NOMO-1 (cell line): ENCODE measurements at regions not wholly inside any gene's neighbourhood (a gene's known extent, or its start where the extent isn't known, plus 50 kb on each side); places are given as distances from the start of the nearest gene placed in this dataset.
"Not testable (repeated sequence)": the region's sequence is repeated elsewhere in the genome, so short reads cannot be mapped to it uniquely, and the experiment has no call there.

Experiments
- DNase-seq, 2 experiments: peaks; one replicate each; lab custom pipeline; 2025; ENCODE audit not compliant: unreplicated experiment in 2 of 2; lab: John Stamatoyannopoulos, UW

DNA sequence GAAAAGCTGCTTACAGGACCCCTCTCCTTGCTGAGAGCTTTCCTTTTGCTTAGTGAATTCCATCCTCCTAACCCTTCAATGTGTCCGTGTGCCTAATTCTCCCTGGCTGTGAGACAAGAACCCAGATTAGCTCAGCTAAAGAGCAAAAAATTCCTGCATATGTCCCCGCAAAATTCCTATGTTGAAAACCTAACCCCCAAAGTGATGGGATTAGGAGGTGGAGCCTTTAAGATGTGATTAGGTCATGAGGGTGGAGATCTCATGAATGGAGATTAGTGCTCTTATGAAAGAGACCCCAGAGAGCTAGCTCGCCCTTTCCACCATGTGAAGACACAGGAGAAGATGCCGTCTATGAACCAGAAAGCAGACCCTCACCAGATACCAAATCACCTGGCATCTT lies 503.0 kb upstream of the DIAPH2 start:
- no peak for DNase-seq

DNA sequence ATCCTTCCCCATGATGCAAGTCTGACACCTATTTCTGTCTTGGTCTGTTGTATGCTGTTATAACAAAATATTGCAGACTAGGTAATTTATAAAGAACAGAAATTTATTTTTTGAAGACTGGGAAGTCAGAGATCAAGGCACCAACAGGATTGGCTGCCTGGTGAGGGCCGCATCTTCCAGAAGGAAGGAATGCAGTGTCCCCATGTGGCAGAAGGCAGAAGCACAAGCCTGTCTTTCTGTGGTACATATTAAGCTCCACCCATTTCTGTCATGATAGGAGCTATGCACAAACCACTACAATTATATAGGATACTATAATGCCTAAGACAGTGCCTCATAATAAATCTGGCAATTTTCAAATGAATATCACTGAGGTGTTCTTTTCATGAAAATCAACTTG lies 502.3 kb upstream of the DIAPH2 start:
- DNase-seq, result peak; percentile 1 to 14

DNA sequence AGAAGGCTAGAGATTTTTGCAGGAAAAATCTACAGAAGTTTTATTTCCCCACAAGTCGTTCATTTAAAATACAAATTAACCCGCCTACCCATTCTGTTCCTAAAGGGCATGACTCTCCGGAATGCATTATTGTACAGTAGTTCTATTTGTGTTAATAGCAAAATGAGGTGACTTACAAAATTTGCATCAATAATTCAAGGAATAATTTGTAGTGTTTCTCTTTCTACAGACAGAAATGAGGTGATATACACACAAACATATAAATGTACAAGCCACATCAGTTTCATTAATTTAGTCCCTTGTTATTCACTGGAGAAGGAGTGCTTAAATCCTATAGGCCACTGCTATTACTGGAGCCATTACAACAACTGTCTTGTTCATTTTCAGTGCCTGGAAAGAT lies 501.3 kb upstream of the DIAPH2 start:
- DNase-seq, result no peak

DNA sequence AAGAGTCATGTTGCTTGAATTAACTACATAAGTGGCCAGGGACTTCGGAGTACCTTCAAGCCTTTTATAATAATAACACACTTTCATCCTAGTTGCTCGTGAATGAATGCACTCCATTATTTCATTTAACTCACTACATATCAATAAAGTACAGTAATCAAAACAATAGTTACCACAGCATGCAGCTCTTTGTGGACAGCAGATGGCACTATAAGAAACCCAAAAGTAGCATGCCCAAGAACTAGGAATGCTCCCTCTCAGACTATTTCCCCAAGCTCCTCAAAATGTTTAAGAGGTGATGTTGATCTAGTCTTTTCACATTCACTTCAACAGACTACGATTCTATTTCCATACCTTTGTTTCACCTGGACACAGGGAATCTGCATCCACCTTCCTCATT lies 500.8 kb upstream of the DIAPH2 start:
- DNase-seq, result peak in 1 of 2 experiments; percentile 2

DNA sequence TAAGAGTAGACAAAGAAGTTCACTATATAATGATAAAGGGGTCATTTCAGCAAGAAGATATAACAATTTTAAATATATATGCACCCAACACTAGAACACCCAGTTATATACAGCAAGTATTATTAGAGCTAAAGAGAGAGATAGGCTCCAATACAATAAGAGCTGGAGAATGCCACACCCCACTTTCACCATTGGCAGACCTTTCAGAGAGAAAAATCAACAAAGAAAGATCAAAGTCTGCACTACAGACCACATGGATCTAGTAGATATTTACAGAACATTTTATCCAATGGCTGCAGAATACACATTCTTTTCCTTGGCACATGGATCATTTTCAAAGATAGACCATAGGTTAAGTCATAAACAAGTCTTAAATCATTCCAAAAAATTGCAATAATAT lies 479.7 kb upstream of the DIAPH2 start:
- no peak for DNase-seq

DNA sequence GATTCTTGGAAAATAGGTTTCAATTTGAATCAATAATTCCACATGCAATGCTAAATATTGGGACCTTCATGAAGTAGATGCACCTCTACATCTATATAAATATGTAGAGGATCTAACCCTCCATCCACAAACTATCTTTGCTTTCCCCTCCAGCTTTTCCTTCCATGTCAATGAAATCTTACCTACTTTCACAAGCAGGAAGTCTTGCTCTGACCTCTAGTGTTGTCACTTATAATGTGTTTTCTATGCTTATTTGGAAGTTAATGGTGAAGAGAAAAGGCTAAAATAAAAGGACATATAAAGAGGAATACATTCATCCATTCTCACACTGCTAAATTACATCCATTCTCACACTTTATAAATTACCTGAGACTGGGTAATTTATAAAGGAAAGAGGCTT lies 472.7 kb upstream of the DIAPH2 start:
- DNase-seq, result no peak

DNA sequence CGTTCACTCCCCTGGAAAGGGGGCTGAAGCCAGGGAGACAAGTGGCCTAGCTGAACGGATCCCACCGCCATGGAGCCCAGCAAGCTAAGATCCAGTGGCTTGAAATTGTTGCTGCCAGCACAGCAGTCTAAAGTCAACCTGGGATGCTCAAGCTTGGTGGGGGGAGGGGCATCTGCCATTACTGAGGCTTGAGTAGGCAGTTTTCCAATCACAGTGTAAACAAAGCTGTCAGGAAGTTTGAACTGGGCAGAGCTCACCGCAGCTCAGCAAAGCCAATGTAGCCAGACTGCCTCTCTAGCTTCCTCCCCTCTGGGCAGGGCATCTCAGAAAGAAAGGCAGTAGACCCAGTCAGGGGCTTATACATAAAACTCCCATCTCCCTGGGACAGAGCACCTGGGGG lies 470.0 kb upstream of the DIAPH2 start:
- DNase-seq, result not testable (repeated sequence)

DNA sequence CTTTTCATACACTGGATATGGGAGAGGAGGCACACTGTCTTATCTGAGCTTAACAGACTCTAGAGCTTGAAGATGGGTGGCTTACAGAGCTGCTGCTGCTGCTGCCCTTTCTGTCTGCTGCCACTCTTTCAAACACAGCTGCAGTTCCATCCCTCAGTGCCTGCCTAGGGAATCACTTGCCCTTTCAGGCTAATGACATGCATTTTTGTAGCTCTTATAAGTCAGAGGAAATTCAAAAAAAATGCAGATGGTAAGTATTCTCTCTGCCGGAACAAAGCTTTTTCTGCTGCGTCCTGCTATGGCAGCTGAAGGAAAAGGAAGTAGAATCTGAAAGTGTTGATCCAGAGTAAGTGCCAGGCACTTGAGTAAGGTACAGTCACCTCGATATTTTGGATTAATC lies 460.4 kb upstream of the DIAPH2 start:
- DNase-seq, result no peak

DNA sequence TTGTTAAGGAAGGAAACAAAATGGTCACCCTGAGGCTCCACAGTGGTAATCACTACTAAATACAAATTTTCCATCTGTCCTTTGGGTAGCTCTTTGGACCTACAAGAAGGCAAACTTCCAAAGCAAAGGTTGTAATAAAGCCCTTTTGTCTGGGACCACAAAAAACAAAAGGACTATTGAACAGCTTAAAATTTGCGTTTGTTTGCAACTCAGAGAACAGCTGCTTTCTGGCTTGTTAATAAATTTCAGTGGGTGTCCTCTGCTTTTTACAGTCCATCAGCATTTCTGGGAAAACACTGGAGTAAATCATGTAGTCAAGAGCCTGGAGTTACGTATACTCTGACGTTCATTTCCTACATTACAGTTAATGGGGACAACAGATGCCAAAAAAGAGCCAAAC lies 439.7 kb upstream of the DIAPH2 start:
- no peak for DNase-seq

DNA sequence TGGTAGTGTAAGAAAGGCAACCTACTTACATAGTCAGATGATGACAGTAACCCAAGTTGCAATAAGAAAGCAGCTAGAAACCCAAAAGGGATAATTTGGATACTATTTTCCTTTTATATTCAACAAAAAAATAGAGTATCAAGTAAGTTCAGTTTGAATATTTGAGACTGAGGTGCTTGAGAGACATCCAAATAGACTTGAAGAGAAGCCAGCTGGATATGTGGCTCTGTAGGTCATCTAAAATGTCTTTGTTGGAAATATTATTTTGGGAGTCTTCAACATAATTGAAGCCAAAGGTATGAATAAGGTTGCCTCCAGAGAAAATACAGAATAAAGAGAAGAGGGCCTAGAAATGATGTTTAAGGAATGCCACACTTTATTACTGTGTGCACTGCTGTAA lies 438.2 kb upstream of the DIAPH2 start:
- DNase-seq, result no peak
